ENCODE measurements at regions not wholly inside any gene's neighbourhood (a gene's known extent, or its start where the extent isn't known, plus 50 kb on each side); places are given as distances from the start of the nearest gene placed in this dataset.
"Not testable (repeated sequence)": the region's sequence is repeated elsewhere in the genome, so short reads cannot be mapped to it uniquely, and the experiment has no call there.

DNA sequence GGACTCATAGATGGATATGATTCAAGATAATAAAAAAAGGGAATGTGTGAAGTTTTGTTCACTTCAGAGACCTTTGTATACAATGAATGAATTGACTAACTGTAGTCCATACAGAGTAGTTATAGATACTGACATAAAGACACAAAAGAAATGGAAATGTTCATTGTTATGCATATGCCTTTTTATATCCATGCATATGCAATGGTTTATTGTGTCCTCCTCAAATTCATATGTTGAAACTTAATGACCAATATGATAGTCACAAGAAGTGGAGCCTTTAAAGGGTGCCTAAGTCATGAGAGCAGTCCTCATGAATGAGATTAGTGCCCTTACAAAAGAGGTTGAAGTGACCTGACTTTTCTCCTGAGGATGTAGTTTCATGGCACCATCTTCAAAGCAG is 467.5 kb upstream of the NDST4 start:
- no peak for DNase-seq

DNA sequence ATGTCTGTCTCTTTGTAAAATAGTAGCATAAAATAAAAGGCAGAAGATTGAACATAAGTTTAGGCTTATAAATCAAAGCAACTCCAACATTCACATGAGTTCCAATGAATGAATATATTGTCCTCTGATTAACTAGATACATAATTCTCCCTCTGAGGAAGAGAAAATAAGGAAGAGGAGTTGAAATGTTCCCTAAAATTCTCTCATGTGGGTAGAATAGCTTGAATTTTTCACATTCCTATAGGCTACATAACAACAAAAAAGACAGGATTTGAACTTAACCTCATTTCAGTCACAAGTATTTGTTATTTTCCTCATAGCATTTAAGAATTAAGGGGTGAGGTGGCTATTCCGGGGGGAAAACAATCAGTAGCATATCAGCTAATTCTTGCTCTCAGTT is 462.4 kb upstream of the NDST4 start:
- no peak for DNase-seq

DNA sequence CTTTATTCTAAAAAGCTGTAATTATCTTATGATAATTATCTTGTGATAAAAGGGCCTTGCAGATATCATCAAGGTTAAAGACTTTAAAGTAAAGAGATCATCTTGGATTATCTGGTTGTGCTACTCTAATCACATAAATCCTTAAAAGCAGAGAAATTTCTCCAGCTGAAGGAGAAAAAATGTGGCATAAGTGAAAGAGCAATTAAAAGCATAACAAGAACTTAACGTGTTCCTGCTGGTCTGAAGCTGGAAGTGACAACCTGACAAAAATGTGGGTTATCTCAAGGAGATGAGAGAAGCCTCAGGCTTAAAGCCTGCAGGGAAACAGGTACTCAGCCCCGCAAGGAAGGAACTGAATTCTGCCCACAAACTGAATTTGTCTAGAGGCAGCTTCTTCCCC is 449.1 kb upstream of the NDST4 start:
- no peak for DNase-seq

DNA sequence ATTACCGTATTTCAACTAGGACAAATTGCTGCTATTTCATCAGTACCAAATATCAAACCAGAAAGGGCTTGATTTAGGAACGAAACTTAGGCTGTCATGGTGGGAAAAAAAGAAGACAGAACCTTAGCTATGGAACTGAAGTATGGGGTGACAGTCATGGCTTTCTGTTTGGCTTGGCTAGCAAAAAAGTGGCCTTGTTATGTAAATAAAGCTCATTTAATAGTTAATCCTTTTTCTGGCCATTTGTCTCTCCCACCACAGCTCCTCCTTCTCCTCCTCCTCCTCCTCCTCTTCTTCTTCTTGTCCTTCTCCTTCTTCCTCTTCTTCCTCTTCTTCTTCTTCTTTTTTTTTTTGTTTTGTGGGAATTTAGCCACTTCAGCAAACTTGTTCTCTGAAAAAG is 434.7 kb upstream of the NDST4 start:
- DNase-seq: no peak

DNA sequence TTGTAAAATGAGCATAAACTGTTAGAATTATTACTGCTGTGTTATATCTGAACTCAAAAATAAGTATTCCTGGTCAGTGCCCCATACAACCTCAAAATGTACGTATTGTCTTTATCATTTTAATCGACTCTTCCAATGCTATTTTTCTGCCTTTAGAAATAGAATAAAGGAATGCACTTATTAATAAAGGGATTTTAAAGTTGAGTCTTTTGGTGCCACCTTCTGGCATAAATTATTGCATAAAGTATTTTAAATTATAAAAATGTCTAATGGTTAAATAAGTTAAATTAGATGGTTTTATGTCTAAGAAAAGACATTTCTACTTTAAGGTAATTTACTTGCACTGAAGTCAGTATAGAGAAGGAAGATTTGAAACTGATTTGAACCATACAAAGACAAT is 424.0 kb upstream of the NDST4 start:
- DNase-seq: no peak

DNA sequence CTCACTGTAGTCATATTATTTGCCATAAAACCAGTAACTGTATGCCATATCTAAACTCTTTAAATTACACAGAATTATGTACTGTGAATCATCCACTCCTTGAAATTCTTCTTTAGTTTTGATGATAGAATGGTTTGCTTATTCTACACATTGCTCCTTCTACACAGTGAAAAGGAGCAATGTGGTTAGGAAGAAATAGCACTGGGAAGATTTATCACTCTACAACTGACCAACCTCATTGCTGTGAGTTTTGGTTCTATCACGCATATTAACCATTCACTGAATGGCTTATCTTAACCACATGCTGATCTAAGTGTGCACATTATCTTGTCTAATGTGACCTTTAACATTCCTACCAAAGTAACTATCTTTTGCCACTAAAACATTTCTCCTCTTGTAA is 415.7 kb upstream of the NDST4 start:
- DNase-seq: no peak

DNA sequence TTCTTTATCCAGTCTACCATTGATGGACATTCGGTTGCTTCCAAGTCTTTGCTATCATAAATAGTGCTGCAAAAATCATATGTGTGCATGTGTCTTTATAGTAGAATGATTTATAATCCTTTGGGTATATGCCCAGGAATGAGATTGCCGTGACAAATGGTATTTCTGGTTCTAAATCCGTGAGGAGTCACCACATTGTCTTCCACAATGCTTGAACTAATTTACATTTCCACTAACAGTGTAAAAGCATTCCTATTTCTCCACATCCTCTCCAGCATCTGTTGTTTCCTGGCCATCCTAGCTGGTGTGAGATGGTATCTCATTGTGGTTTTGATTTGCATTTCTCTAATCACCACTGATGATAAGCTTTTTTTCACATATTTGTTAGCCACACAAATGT is 406.1 kb upstream of the NDST4 start:
- DNase-seq: not testable (repeated sequence)

DNA sequence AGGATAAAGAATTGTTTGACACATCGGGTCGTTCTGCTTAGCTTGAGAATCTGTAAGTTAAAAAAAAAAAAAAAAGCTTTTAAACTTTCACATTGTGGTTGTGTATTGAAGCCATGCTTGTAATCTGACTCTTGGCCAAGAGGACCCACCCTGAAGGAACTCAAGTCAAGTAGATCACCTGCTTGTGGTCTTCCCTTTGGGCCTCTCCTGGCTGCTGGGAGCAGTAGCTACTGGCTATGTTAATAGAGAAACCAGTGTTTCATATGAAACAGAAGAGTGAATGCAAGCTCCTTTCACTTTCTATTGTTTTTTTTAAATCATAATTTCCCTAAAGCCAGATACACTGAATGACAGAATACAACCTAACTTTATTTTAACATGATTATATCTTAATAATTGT is 402.4 kb upstream of the NDST4 start:
- DNase-seq: no peak

DNA sequence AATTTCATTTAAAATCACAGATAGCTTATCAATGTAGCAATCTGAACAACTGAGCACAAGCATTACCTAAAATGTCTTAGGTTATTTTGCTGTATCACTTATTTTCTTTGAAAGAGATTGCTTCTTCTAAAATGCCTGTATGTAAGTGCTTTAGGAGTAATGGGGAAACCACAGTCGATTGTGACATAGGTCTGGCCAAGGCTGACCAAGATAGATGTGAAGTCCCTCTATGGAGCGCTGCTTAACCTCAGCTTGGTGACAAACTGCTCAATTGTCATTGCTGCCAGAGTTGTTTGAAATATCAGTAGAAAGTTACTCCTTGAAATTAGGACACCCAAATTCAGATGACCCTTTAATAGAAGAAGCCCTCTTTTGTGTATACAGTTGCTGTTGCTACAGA is 401.9 kb upstream of the NDST4 start:
- no peak for DNase-seq

DNA sequence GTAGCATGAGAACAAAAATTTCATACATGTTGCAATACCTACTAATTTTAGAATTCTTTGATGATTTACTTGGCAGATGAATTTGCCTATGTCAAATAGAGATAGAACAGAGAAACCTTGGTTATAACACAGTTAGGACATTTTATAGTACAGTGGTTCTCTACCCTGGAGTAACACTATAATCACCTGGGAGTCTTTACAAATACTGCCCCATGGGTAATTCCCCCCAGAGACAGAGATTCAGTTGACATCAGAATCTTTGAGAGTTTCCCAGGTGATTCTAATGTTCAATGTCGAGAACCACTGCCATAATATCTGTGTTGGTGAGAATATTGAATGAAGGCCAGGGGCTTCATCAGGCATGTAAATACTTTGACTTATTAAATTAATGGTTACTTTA is 401.3 kb upstream of the NDST4 start:
- no peak for DNase-seq

DNA sequence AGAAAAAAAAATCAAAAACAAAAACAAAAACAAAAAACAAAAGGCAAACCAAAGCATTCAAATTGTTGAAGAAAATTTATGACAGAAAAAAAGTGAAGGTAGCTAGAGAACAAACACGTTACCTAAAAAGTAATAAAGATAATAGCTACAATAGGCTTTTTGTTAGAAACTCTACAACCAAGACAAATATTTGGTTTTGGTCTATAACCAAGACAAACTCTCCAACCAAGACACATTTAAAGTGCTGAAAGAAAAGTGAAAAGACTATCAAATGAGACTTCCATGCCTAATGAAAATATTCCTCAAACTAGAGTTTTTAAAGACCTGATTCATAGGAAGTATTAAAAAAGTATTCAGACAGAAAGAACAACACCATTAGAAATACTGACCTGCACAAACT is 391.9 kb upstream of the NDST4 start:
- DNase-seq: no peak

DNA sequence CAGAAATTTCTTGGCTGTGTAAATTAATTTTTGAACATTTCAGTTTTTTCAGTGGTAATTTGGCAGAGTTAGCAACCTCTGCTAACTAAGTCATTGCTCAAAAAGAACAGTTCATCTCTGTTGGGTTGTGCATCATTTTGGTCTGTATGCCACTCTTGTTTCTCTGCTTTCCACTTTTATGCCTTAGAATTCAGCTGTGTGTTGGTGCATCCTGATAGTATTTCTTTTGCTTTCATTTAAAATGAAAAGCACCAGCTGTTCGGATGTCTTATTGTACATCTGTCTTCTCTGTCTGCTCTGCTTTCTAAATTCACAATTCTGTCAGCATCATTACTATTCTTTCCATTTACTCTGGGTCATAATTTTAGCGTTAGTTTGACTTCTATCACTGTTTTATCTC is 388.2 kb upstream of the NDST4 start:
- no peak for DNase-seq

DNA sequence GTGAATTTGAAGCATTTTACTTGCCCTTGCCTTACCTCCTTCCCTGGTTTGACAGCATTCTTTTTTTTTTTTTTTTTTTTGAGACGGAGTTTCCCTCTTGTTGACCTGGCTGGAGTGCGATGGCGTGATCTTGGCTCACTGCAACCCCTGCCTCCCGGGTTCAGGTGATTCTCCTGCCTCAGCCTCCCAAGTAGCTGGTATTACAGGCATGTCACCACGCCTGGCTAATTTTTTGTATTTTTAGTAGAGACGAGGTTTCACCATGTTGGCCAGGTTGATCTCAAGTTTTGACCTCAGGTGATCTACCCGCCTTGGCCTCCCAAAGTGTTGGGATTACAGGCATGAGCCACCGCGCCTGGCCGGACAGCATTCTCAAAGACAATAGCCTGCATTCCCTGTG is 380.4 kb upstream of the NDST4 start:
- not testable (repeated sequence) for DNase-seq

DNA sequence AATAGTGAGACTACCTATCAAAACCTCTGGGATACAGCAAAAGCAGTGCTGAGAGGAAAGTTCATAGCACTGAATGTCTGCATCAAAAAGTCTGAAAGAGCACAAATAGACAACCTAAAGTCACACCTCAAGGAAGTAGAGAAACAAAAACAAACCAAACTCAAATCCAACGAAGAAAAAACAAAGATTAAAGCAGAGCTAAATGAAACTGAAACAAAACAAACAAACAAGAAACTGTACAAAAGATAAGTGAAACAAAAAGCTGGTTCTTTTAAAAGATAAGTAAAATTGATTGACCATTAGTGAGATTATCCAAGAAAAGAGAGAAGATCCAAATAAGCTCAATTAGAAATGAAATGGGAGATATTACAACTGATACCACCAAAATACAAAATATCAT is 378.3 kb upstream of the NDST4 start:
- DNase-seq: no peak

DNA sequence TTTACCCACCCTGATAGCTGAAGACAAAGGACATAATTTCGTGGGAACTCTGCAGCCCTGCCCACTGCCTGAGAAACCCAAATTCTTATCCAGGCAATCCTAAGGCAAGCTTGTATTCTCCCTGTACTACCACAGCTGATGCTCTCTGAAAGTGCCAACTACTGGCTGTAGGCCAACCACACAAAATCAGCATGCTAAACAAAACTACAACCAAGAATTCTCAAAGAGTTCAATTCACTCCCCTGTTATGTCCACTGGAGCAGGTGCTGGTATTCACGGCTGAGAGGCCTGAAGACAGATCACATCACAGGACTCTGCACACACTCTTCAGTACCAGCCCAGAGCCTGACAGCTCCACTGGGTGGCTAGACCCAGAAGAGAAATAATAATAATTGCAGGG is 375.9 kb upstream of the NDST4 start:
- no peak for DNase-seq

DNA sequence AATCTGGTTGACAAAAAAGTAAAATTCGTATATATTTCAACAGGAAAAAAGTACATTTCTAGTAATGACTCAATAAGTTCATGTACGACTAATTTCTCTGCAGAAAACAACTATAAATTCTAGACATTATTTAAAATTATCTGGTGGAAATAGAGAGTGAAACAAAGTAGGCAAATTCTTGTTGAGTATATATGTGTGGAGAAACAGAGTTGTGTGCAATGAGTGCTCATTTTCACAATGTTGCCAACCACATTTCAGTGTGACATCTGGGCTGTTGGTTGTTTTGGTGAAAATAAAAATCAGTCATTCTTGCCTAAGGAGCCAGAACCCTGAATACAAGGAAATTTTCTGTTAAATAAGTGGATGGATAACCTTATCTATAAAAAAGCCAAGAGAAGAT is 372.0 kb upstream of the NDST4 start:
- no peak for DNase-seq

DNA sequence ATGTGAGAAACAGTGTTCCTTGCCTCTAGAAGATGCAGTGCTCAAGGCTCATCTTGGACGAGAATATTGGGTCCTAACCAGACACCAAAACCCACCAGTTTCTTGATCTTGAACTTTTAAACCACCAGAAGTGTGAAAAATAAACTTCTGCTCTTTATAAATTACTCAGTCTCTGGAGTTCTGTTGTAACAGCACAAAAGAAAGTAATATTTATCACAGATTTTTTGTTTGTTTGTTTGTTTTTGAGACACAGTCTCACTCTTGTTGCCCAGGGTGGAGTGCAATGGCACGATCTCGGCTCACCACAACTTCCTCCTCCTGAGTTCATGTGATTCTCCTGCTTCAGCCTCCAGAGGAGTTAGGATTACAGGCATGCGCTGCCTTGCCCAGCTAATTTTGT is 371.1 kb upstream of the NDST4 start:
- DNase-seq: no peak

DNA sequence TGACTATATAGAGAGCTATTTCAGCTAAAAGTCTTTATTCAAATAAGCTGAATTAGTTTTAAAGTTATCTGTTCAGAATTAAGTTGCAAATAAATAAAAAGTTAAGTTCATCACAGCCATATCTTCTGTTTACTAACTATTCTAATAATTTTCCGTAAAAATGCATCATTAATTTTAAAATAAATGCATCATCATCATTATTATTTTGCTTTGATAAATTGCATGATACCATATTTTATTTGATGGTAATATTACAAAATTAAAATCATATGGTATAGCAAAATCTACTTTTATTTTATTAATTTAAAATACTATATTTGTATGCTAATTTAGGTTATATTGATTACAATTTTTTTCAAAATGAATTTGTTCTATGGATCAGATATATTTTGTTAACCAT is 357.3 kb upstream of the NDST4 start:
- no peak for DNase-seq

DNA sequence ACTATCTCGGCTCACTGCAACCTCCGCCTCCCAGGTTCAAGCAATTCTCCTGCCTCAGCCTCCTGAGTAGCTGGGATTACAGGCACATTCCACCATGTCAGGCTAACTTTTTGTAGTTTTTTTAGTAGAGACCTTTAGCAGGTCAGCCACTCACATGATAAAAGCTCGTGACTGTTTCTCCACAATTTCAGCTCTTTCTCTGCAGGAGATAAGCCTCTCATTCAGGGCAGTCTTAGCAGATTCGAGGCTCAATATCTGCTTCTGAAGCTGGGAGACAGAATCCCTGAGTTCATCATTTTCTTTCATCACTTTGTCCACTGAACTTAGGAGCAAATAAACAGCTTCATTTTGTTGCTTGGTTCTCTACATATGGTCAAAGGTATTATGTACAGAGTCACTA is 345.9 kb upstream of the NDST4 start:
- not testable (repeated sequence) for DNase-seq

DNA sequence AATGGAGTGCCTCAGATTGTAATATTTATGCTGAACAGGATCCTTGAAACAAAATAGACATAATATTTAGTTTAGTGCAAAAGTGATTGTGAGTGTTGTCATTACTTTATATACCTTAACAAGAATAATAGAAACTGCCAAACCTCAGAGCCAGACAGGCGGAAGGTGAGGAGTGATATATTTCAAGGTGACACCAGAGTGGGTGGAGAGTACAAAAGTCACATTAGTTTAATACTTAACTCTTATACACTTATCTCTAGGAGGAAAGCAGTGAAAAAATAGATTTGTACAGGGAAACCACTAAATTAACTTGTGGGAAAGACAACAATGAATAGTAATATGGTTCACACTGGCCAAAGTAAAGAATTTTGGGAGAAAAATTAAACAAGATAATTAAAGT is 342.8 kb upstream of the NDST4 start:
- DNase-seq: no peak

DNA sequence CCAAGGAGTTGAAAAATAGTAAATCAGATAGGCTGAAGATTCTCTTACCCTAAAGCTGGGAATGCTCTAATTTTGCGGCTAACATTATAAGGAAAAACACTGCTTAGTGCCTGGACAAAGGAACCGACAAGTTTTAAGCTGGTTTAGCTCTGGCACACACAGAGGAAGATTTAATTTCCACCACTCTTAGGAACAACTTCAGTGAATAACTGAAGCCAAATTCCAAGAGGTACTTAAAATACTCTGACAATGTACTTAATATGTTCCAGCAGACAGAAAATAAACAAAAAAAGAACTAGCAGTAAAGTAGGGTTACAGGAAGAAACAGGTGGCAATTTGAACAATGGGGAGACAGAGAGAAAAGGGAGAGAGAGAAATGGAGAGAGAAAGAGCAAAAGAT is 340.8 kb upstream of the NDST4 start:
- no peak for DNase-seq

DNA sequence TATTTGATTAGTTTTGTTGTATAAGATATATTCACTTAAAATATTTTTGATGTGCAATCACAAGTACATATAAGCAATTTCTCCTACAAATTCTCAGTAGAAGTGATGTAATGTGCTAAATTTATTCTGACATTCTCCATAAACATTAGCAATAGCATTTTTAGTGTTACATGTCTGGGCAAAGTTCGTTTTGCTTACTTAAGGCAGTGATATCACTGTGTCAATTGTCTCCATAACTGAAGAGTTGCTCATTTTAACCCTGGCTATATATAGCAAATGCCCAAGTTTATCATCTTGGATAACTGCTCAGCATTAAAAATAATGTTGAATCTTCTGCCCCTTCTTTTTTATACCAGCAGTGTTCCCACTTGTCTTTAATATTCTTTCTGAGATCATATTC is 340.0 kb upstream of the NDST4 start:
- DNase-seq: no peak

DNA sequence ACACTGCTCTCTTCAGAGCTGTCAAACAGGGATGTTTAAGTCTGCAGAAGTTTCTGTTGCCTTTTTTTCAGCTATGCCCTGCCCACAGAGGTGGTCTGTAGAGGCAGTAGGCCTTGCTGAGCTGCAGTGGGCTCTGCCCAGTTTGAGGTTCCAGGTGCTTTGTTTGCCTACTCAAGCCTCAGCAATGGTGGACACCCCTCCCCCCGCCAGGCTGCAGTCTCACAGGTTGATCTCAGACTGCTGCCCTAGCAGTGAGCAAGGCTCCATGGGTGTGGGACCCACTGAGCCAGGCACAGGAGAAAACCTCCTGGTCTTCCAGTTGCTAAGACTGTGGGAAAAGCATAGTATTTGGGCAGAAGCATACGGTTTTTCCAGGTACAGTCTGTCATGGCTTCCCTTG is 338.8 kb upstream of the NDST4 start:
- not testable (repeated sequence) for DNase-seq

DNA sequence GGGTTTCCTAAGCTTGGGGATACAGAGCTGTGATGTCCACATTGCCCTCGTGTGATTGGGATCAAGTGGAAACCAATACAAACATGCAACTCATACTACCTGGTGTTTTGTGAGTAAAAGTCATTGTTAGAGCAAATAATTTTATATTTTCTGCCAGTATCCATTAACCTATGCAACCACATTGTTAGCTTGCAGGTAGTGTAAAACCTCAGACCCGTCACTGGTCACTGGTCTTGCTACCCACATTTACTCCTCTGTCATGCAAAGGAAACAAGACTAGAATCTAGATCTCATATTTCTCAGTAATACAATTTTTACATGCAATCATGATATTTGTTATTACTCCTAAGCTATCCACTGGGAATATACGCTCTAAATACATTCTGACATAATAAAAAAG is 324.3 kb upstream of the NDST4 start:
- no peak for DNase-seq

DNA sequence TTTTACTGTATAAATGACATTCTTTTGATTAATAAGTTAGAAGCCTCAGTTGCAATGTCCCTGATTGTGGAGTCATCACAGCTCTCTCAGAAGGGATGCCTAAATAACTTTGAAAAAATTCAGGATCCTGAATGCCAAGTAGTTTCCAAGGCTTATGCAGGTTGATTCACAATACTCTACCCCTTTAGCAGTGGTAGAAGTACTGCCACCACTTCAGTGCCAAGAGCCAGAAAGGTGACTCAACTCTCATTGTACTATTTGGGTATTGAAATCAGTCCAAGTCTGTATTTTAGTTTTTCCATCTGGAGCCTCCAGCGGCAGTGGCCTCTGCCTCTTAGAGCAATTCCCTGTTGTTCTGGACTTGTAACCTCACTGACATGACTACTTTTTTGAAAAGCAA is 320.1 kb upstream of the NDST4 start:
- DNase-seq: no peak

DNA sequence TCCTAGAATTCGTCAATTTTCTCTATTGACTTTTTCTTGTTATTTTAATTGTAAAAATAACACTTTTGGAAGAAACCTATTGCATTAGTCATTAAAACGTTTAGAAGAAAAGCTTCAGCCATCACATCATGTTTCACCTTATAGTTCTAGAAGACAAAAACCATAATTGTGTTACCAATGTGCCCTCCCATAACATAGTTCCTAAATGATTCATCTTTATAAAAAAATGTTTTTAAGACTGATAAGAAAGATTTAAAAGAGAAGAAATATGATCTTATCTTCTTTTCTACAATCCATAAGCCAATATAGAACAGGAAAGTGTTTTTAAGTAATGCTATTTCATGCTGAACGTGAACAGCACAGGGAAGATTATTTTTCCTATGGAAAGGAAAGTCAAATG is 316.6 kb upstream of the NDST4 start:
- no peak for DNase-seq
